ENCODE measurements at regions not wholly inside any gene's neighbourhood (a gene's known extent, or its start where the extent isn't known, plus 50 kb on each side); places are given as distances from the start of the nearest gene placed in this dataset.

DNA sequence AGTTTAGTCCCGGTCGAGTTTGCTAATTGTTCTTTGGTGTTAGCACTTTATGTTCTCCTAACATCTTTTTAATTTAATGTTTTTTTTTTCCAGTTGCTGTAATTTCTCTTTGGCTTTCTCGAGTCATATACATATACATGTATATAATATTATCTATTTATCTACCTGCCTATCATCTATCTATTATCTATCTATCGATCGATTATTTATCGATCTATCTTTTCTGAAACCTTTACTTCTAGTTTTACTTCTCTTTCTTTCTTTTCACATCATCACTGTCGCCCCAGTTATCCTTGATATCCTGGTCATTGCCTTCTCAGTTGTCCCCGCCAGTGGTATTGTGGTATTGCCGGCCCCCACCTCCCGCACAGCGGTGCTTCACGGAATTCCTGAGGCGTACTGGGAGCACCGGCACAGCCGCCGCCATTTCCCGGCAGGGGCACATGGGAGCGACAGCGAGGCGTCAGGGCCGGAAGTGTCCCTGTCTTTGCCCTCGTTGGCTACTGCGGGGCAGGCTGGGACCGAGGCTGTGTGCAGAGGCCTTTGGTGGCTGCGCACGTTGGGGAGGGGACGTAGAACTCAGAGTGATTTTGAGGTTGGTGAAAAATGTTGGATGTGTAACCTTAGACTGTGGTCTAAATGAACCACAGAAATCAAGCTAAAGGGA is 101.1 kb downstream of the NUF2 start:
- CTCF ChIA-PET, result no interaction called here
- DNase-seq (no peak), ATAC-seq (ENCODE audit: low read depth) (no peak)
- no peak overlapping the region for H2AK5ac ChIP-seq (ENCODE audit: low read depth, low read length)
- TF ChIP-seq BHLHE40 (IDR thresholded peaks at IDR 0.05; ENCODE audit: low read depth, low read length) (no peak), ELK1 (IDR thresholded peaks at IDR 0.05; ENCODE audit: borderline replicate concordance, low read depth, low read length) (no peak), CEBPB (IDR thresholded peaks at IDR 0.05; ENCODE audit: low read depth, low read length) (no peak), RFX5 (IDR thresholded peaks at IDR 0.05; ENCODE audit: low read depth, low read length) (no peak), RAD21 (IDR thresholded peaks at IDR 0.05; ENCODE audit: low read length) (no peak), POLR2A (IDR thresholded peaks at IDR 0.05; ENCODE audit: low read depth, low read length) (no peak), NFE2L2 (IDR thresholded peaks at IDR 0.05; ENCODE audit: low read depth, low read length) (no peak), CHD1 (IDR thresholded peaks at IDR 0.05; ENCODE audit: low read depth, low read length) (no peak), CTCF (conservative IDR thresholded peaks at IDR 0.05; ENCODE audit: low read depth, low read length) (no peak), MAFK (IDR thresholded peaks at IDR 0.05; ENCODE audit: low read depth, low read length) (no peak), MXI1 (IDR thresholded peaks at IDR 0.05; ENCODE audit: borderline replicate concordance, low read depth, low read length) (no peak), RCOR1 (IDR thresholded peaks at IDR 0.05; ENCODE audit: insufficient replicate concordance, low read length) (no peak), MAZ (IDR thresholded peaks at IDR 0.05; ENCODE audit: borderline replicate concordance, low read depth, low read length) (no peak), FOS (IDR thresholded peaks at IDR 0.05; ENCODE audit: low read depth, low read length) (no peak), SMC3 (IDR thresholded peaks at IDR 0.05; ENCODE audit: low read depth, low read length) (no peak)
- TF ChIP-seq, protein P1, sequence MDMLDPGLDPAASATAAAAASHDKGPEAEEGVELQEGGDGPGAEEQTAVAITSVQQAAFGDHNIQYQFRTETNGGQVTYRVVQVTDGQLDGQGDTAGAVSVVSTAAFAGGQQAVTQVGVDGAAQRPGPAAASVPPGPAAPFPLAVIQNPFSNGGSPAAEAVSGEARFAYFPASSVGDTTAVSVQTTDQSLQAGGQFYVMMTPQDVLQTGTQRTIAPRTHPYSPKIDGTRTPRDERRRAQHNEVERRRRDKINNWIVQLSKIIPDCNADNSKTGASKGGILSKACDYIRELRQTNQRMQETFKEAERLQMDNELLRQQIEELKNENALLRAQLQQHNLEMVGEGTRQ (IDR thresholded peaks at IDR 0.05; ENCODE audit: low read depth, low read length), result no peak
- H3K27ac ChIP-seq (ENCODE audit: insufficient read depth, low read length), result no peak overlapping the region
- H3K4me2 ChIP-seq (ENCODE audit: low read depth, low read length), result no peak overlapping the region
- no TSS peak for BruUV-seq (replicated peaks)
- H3K4me1 ChIP-seq (ENCODE audit: control insufficient read depth, insufficient read depth, low read length), result no peaks in the 10 kb centered on the region
- H3K23ac ChIP-seq (ENCODE audit: low read depth, low read length), result no peak overlapping the region
- POLR2A ChIA-PET (ENCODE audit: unreplicated experiment), result no interaction called here
- H2BK15ac ChIP-seq (ENCODE audit: low read depth, low read length), result no peak overlapping the region
- no peak overlapping the region for H2BK20ac ChIP-seq (ENCODE audit: low read depth, low read length)
- in situ Hi-C loops (cut with MboI; ENCODE audit: low sequenced_read_pairs), result loop anchor here (25.0 kb wide), 1 partner anchor 1639 kb away; no protein-coding TSS in a partner anchor
- WGBS, 2 experiments (ENCODE audit: extremely low coverage in 2 of 2, insufficient read length in 1 of 2), result 85 to 100% methylated on average over 3 to 15 of the region's 27 CpGs
- H2AFZ ChIP-seq (replicated peaks; ENCODE audit: low read length, poor library complexity), result no peak overlapping the region
- no peaks in the 10 kb centered on the region for H3K27me3 ChIP-seq (ENCODE audit: control insufficient read depth, insufficient read depth, low read length)
- intact Hi-C loops (cut with micrococcal nuclease), result no loop called here
- no peak overlapping the region for H4K91ac ChIP-seq (ENCODE audit: insufficient read depth, low read depth, low read length)
- H3K56ac ChIP-seq (ENCODE audit: extremely low read depth, insufficient read depth, low read length), result no peak overlapping the region
- H4K8ac ChIP-seq (ENCODE audit: low read depth in 2 of 2, low read length in 2 of 2), result no peak overlapping the region
- no peak overlapping the region for H3K14ac ChIP-seq (replicated peaks; ENCODE audit: low read depth, low read length)
- no peak overlapping the region for H2AK9ac ChIP-seq (replicated peaks; ENCODE audit: low read depth, low read length, poor library complexity)
- no peak overlapping the region for H2BK120ac ChIP-seq (ENCODE audit: low read depth, low read length)
- no peak overlapping the region for H3K4ac ChIP-seq (ENCODE audit: low read depth, low read length)
- no peaks in the 10 kb centered on the region for H3K79me1 ChIP-seq (ENCODE audit: low read depth in 1 of 2, low read length in 2 of 2)
- H2BK5ac ChIP-seq (ENCODE audit: low read depth, low read length, poor library complexity, severe bottlenecking), result no peak overlapping the region
- no peak overlapping the region for H3K18ac ChIP-seq (ENCODE audit: low read depth, low read length)
- no peak overlapping the region for H3K4me3 ChIP-seq (ENCODE audit: insufficient read depth, low read depth, low read length)
- no peaks in the 10 kb centered on the region for H3K9me1 ChIP-seq (ENCODE audit: insufficient read depth, low read length)
- H3K9ac ChIP-seq (ENCODE audit: low read depth, low read length), result no peak overlapping the region
- H3K9me3 ChIP-seq (ENCODE audit: control insufficient read depth, insufficient read depth, low read length), result no peaks in the 10 kb centered on the region
- H4K5ac ChIP-seq (ENCODE audit: low read depth, low read length), result no peak overlapping the region
- dilution Hi-C loops (cut with HindIII; ENCODE audit: low sequenced_read_pairs, unreplicated experiment), result no loop called here
- H3K36me3 ChIP-seq (ENCODE audit: control insufficient read depth, insufficient read depth, low read length), result no peaks in the 10 kb centered on the region
- H4K20me1 ChIP-seq (ENCODE audit: insufficient read depth, low read length), result no peaks in the 10 kb centered on the region

All from IMR-90 (cell line).